ENCODE measurements at regions not wholly inside any gene's neighbourhood (a gene's known extent, or its start where the extent isn't known, plus 50 kb on each side); places are given as distances from the start of the nearest gene placed in this dataset.

DNA sequence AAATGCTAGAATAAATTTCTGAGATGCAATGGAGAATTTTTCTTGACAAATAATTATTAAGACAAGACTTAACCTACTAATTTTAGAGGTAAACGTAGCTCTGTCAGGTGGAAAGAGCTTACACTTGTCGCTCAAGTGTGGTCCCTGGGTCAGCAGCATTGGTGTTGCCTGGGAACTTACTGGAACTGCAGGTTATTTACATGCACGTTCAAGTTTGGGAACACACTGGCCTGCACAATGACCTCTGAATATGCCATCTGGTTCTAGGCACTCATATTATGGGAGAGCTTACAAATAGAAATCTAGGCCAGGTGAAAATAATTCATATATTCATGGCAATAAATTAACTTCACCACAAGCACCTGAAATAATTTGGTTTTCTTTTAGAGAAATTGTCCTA is 88.5 kb upstream of the BCL9 start:
- DNase-seq (ENCODE audit: low read depth in 2 of 2) = no peak

DNA sequence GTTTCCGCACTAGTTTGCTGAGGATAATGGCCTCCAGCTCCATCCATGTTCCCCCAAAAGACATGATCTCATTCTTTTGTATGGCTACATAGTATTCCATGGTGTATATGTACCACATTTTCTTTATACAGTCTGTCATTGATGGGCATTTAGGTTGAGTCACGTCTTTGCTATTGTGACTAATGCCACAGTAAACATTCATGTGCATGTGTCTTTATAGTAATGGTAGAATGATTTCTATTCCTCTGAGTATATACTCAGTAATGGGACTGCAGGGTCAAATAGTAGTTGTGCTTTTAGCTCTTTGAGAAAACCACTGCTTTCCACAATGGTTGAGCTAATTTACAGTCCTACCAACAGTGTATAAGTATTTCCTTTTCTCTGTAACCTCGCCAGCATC is 78.3 kb upstream of the BCL9 start:
- no peak for DNase-seq (ENCODE audit: low read depth in 2 of 2)

DNA sequence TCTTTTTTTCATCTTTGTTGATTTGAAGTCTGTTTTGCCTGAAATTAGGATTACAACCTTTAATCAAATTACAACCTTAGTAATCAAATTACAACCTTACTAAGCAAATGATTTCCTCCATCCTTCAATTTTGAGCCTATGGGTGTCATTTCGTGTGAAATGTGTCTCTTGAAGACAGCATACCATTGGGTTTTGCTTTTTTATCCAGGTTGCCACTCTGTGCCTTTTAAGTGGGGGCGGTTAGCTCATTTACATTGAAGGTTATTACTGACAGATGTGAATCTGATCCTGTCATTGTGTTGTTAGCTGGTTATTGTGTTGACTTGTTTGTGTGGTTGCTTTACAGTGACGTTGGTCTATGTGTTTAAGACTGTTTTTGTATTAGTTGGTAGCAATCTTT is 74.8 kb upstream of the BCL9 start:
- no peak for DNase-seq (ENCODE audit: low read depth in 2 of 2)

DNA sequence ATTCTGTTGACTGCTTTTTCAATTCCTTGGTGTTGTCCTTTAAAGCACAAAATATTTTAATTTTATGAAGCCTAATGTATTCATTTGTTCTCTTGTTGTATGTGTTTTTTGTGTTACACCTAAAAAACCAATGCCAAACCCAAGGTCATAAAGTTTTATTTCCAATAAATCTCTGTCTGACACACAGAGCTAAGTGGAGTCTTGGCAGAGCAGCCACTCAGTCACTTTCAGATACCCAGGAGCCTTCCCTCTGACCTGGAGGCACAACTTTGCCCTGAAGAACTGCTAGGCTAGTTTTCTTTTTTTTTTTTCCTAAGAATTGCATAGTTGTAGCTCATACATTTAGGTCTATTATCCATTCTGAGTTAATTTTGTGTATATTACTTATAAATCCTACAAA is 71.2 kb upstream of the BCL9 start:
- no peak for DNase-seq (ENCODE audit: low read depth in 2 of 2)

DNA sequence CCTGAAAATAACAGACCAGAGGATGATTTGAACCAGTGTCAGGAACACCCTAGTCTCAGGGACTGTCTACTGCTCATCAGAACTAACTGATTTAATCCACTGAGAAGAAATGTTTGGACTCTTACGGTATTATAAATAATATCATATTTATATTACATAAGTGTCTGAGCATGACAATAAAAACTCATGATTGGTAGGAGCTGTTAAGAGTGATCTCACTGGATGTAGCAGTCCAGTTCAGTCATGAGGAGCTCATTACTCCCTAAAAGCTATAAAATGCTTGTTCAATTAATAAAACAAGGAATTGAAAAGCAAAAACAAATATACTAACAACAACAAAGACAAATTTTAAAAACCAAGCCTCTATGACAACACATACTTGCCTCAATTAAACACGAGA is 68.8 kb upstream of the BCL9 start:
- no peak for DNase-seq (ENCODE audit: low read depth in 2 of 2)

DNA sequence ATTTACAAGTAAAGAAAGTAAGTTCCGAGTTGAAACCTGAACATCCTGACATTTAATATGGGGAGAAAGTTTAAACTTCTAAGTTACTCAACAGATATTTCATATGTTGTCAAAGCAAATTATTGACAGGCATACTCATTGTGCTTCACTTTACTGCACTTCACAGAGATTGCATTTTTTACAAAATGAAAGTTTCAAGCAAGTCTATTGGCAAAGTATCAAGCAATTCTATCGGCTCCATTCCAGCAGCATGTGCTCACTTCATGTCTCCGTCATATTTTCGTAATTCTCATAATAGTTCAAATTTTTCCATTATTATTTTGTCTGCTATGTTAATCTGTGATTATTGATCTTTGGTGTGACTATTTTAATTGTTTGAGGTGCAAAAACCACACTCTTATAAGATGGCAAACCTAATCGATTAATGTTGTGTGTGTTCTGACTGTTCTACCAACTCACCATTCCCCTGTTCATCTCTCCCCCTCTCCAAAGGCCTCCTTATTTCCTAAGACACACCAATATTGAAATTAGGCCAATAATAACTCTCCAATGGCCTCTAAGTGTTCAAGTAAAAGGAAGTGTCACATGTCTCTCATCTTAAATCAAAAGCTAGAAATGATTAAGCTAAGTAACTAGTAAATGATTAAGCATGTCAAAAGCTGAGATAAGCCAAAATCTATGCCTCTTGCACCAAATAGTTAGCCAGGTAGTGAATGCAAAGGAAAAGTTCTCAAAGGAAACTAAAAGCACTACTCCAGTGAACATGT is 68.2 kb upstream of the BCL9 start:
- no peak for DNase-seq (ENCODE audit: low read depth in 2 of 2)

DNA sequence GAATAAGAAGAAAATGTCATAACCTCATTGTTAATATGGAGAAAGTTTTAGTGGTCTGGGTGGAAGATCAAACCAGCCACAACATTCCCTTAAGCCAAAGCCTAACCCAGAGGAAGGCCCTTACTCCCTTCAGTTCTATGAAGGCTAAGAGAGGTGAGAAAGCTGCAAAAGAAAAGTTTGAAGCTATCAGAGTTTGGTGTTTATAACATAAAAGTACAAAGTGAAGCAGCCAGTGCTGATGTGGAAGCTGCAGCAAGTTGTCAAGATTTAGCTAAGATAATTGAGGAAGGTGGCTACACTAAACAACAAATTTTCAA is 67.6 kb upstream of the BCL9 start:
- no peak for DNase-seq (ENCODE audit: low read depth in 2 of 2)

DNA sequence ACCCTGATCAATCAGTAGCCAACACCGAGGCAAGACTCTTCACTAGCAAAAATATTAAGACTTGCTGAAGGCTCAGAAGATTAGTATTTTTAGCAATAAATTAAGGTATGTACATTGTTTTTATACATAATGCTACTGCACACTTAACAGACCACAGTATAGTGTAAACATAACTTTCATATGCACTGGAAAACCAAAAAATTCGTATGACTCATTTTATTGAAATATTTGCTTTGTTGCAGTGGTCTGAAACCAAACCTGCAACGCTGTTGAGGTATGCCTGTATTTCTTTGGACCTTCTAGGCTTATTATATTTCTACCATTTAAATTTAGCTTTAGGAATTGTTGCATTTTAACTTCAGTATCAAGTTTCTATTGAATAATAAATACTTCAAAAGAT is 65.8 kb upstream of the BCL9 start:
- no peak for DNase-seq (ENCODE audit: low read depth in 2 of 2)

DNA sequence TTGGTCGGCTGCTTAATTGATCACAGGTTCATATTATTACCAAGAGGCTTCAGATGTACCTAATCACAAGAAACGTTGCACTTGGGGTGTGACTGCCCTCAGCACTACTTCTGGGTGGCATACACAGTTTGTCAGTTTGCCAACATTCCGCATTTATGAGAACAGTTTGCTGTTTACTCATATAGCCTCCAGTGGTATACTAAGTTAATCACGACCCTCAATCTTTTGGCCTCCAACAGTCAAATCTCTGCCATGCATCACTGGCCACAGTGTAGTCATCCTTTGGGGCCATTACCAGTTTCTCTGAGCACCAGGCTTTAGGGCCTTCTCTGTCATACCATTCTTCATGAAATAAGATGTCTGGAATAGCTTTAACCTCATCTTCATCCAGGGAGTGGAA is 62.8 kb upstream of the BCL9 start:
- no peak for DNase-seq (ENCODE audit: low read depth in 2 of 2)

DNA sequence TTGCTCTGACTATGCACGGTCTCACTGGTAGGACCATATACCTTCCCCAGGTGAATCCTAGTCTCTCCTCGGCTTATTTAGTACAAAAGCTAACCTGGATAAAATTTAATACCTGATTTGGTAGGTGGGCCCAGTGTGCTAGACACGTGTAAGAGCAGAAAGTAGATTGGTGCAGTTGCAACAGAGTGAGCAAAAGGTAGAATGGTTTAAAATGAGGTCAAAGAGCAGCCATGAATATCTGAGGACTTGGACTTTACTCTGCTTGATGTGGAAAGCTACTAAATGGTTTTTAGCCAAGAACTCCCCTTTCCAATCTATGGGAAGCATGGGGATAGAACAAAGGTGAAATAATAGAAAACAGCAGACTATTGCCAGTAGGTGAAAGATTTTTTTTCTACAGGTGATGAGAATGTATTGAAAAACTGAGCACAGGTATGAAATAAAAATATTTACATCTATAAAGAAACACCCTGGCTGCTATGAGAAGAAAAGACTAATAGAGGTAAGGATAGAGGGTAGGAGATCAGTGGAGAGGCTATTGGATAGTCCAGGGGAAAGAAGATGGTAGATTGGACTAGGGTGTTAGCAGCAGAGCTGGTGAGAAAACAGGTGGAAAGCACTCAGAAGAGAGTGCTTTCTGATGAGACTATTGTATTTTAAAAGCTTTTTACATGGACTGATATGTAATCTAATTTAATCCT is 61.3 kb upstream of the BCL9 start:
- no peak for DNase-seq (ENCODE audit: low read depth in 2 of 2)

DNA sequence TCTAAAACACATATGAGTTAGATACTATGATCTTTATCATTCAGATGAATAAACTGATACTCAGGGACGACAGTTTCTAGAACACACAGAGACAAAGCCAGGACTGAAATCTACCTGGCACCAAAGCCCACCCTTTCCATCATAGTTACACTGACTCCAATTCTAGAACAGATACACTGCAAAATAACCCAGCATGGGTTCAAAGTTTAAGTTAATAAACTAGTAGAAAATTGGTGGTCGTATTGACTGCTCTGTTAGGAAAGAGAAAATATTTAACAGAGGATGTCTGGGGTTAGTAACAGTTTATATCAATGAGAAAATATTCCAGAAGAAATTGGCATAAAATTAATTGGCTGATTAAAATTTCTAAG is 60.8 kb upstream of the BCL9 start:
- no peak for DNase-seq (ENCODE audit: low read depth in 2 of 2)

DNA sequence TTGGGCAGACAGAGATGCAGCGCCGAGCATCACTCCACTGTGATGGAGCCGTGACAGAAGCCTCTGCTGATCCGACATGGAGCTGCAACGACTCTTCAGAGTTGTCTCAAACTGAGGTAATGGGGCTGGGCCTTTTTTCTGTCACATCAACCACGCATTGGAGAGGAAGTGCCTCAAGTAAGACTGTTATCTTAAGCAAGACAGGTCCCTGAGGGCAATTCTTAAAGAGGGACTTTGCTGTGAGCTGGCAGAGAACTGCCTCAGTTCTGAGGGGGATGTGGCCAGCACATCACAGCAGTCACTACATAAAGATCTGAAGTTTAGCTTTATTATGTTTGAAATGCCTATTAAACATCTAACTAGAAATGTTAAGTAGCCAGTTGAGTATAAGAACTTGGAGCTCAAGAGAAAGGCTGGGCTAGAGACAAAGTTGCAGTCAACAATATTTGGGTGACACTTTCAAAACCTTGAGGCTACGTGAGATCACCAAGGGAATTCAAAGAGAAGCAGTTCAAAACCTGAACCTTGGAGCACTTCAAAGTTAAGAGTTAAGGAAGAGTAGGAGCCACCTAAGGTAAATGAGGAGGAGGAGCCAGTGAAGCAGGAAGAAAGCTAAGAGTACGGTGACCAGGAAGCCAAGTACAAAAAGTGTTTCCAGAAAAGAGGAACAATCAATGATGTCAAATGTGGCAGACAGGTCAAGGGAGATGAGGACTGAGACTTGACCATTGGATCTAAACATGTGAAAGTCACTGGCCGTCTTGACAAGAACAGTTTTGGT is 54.2 kb upstream of the BCL9 start:
- DNase-seq (ENCODE audit: low read depth in 2 of 2) = no peak

DNA sequence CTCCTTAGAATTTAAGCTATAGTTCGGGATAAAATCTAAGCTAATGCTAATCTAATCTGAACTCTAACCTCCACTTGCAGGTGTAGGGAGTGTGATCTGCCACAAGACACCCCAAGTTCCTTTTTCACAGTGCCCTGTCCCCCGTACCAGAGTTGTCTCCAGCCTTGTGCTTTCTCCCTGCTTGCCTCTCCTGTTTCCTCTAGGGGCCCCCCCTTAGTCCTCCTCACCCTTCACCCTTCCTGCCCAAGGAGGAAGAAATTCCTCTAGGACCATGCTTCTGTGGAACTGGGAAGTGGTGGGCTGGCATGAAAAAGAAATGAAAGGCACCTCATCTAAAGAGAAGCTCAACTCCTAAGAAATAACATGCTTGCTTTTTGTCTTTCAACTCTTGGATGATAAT is 50.2 kb upstream of the BCL9 start:
- no peak for DNase-seq (ENCODE audit: low read depth in 2 of 2)
